SU-DHL-6 (cell line): ENCODE measurements at regions not wholly inside any gene's neighbourhood (a gene's known extent, or its start where the extent isn't known, plus 50 kb on each side); places are given as distances from the start of the nearest gene placed in this dataset.

Source experiments
- EZH2phosphoT487 ChIP-seq: fragments of 200-600 bp; sonication (generic), shearing (Covaris generic); conservative IDR thresholded peaks from 2 replicates; pipeline ENCODE4 v1.6.1; 2018; ENCODE audit warnings: mild to moderate bottlenecking, antibody characterized with exemption, low read length, moderate library complexity, mixed read lengths
- TF ChIP-seq, protein P1 (sequence below): fragments of 200-600 bp; sonication (generic); IDR thresholded peaks from one replicate; pipeline ENCODE4 v1.5.1; 2017; ENCODE audit warnings: antibody characterized with exemption, mild to moderate bottlenecking, low read length, moderate library complexity; ENCODE audit not compliant: insufficient read depth, poor library complexity, severe bottlenecking

DNA sequence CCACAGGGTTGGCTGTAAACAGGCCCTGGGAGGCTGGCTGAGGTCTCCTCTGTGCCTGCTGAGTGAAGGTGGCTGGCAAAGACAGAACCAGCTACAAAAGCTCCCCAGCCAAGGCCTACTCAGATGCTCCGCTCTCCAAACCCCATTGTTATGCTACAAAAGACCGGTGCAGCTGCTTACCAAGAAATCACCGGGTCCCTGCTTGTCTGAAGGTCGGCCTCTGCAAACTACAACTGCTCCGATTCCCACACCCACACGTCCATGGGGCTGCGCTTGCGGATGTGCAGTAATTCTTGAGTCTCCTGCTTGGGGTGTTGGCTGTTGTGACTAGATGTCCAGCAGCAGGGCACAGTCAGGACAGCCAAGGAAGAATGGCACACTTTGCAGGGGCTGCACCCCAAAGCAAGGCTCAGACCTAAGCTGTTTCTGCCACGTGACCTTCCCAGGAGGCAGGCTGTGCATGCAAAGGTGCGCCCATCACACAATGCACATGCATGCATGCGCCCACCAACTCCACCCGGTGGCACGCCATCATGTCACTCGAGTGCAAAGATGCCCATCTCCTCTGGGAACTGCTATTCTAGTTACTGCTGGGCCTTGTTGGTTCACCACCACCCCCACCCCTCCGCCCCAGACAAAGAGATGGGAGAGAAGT lies 97.8 kb downstream of the OAT start:
- TF ChIP-seq, protein P1, sequence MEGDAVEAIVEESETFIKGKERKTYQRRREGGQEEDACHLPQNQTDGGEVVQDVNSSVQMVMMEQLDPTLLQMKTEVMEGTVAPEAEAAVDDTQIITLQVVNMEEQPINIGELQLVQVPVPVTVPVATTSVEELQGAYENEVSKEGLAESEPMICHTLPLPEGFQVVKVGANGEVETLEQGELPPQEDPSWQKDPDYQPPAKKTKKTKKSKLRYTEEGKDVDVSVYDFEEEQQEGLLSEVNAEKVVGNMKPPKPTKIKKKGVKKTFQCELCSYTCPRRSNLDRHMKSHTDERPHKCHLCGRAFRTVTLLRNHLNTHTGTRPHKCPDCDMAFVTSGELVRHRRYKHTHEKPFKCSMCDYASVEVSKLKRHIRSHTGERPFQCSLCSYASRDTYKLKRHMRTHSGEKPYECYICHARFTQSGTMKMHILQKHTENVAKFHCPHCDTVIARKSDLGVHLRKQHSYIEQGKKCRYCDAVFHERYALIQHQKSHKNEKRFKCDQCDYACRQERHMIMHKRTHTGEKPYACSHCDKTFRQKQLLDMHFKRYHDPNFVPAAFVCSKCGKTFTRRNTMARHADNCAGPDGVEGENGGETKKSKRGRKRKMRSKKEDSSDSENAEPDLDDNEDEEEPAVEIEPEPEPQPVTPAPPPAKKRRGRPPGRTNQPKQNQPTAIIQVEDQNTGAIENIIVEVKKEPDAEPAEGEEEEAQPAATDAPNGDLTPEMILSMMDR, result no peak
- no peak for TF ChIP-seq EZH2phosphoT487
